Choroid plexus epithelial cell (primary cell): ENCODE measurements at regions not wholly inside any gene's neighbourhood (a gene's known extent, or its start where the extent isn't known, plus 50 kb on each side); places are given as distances from the start of the nearest gene placed in this dataset.

Experiments
- DNase-seq: peaks from one replicate; pipeline ENCODE4 v3.0.0-alpha.2; 2010; ENCODE audit warnings: low read depth
- H3K4me3 ChIP-seq: 2 replicates; pipeline ENCODE4 v1.5.1; 2011; ENCODE audit warnings: low read depth, mild to moderate bottlenecking, control low read depth, low read length, moderate library complexity
- CTCF ChIP-seq: conservative IDR thresholded peaks from 2 replicates; pipeline ENCODE4 v1.5.1; 2011; ENCODE audit warnings: low read depth, mild to moderate bottlenecking, control low read depth, inconsistent platforms, low read length, moderate library complexity

- TF ChIP-seq CTCF = no peak
- no peak for DNase-seq
- no peak overlapping the region for H3K4me3 ChIP-seq
Measured at GRCh38 chr1:95956215-95956614, 722.2 kb downstream of the RWDD3 start.

- no peak overlapping the region for H3K4me3 ChIP-seq
- no peak for TF ChIP-seq CTCF
- DNase-seq = peak; percentile 22
Measured at GRCh38 chr1:95957748-95958147, 723.7 kb downstream of the RWDD3 start.

GRCh38 chr1:95966866-95967265 lies 732.9 kb downstream of the RWDD3 start:
- no peak for TF ChIP-seq CTCF
- no peak overlapping the region for H3K4me3 ChIP-seq
- no peak for DNase-seq

DNA sequence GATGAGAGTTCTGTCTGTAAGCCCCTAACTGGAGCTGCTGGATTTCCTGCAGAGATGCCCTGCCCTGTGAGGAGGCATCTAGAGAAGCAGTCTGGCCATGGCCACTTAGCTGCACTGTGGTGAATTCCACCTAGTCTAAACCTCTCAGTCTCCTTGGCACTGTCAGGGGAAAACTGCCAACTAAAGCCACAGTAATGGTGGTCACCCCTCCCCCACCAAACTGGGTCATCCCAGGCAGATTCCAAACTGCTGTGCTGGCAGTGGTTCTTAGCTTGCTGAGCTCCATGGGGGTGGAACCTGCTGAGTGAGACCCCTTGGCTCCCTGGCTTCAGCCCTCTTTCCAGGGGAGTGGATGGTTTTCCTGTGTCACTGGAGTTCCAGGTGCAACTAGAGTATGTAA lies 740.6 kb downstream of the RWDD3 start:
- DNase-seq = peak; percentile 2
- no peak for TF ChIP-seq CTCF
- H3K4me3 ChIP-seq = no peak overlapping the region

- H3K4me3 ChIP-seq = no peak overlapping the region
- no peak for TF ChIP-seq CTCF
- no peak for DNase-seq
Measured at GRCh38 chr1:95982711-95983110, 738.9 kb upstream of the PTBP2 start.

GRCh38 chr1:95983831-95984230 lies 737.8 kb upstream of the PTBP2 start:
- no peak for DNase-seq
- TF ChIP-seq CTCF = no peak
- H3K4me3 ChIP-seq = no peak overlapping the region

GRCh38 chr1:95984798-95985374 lies 736.7 kb upstream of the PTBP2 start:
- H3K4me3 ChIP-seq = no peak overlapping the region
- TF ChIP-seq CTCF = no peak
- DNase-seq = no peak
